HG02938 (cell line): ENCODE measurements at regions not wholly inside any gene's neighbourhood (a gene's known extent, or its start where the extent isn't known, plus 50 kb on each side); places are given as distances from the start of the nearest gene placed in this dataset.

Source experiments
- ATAC-seq: cut with Tn5 transposase; IDR thresholded peaks from one replicate; pipeline ENCODE4 v1.9.1; 2021; ENCODE audit warnings: mild to moderate bottlenecking, moderate library complexity; ENCODE audit not compliant: unreplicated experiment

DNA sequence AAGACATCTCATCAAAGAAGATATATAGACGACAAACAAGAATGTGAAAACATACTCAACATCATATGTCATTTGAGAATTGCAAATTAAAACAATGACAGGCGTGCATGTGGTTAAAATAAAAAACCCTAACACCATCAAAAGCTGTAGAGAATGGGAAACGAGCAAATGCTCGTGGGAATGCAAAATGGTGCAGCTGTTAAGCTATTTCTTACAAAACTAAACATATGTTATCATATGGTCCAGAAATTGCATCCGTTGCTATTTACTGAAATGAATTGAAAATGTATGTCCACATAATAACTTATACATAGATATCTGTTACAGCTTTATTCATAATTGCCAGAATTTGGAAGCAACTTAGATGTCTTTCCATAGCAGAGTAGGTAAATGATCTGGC, 574.4 kb downstream of the TNS3 start:
- no peak for ATAC-seq

DNA sequence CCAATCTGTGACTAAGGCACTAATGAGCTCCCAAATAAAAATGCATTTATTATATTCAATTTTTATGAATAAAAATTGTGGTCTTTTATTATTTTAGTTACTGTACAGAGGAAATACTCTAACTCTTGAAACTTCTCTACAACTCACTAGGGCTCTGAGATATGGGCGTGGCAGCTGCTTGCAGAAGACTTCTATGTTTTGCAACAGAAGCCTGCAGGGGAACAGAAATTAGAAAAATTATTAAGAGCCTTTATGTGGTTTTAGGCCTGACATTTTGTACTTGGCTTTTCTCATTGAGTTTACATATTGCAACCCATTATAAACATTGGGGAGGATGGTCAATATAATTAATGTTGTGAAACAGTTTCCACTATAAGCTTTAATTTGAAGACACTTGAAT, 581.4 kb downstream of the TNS3 start:
- no peak for ATAC-seq

DNA sequence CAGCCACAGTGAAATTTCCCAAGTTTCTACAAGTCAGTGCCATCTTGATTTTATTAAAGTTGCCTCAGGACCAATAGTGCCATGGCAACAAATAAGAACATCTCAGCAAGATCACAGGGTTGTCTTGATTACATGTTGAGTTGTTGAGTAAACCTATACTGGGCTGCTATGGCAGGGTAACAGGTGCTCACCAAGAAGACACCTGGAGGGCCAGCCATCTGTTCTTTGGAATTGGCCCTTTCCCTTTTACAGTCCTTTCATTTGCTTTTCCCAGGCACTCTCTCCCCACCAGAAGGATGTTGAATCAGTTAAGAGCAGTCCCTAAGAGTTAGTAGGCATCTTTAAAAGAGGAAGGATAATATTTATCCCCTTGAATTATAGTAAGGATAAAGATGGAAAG, 582.0 kb downstream of the TNS3 start:
- no peak for ATAC-seq

DNA sequence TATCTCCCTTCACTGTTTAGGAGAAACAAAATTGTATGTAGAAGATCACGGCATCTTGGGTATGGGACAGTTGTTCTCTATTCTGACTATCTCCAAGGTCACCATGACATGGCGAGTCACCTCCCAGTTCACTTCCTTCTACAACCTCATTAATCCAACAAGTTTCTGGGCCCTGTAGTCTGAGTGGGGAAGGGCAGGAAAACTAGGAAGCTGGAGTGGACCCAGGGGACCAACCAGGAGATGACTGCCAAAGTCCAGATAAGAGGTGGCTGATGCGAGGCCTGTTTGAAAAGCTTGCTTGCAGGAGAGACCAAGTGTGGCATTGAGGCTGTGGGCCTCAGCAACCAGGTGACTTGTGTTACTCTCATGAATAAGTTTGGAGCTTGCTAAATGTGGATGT, 584.9 kb downstream of the TNS3 start:
- no peak for ATAC-seq

DNA sequence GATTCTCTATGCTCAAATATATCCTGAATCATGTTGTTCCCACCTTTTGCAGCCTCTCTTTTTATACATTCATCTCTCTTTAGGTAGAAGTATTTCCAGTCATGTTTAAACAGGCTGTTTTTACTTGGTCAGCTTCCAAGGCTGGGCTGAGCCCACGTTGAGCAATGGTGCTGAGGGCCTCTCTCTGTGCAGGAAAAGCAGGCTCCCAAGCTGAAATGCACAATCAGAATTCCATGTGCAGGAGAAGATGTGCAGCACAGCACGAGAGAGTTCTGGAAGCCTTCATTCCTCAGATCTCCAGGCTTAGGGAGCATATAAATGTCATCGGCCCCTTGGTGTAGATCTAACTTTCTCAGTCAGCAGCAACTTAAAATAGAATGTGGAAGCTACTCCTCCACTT, 588.5 kb downstream of the TNS3 start:
- no peak for ATAC-seq

DNA sequence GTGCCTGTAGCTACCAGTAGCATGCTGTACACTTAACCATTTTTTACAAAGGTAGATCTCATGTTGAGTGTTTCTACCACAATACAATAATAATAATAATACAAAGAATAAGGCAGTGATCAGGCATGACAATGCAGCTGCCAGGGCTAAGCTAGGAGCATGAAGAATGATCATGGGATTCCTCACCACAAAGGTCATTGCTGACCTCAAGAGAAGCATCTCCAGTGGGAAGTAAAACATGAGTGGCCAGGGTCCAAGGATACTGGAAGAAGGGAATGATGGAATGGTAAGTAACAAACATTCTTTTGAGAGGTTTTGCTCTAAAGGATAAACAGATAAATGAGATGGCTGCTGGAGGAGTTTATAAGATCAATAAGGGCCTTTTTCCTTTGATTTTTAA, 591.1 kb downstream of the TNS3 start:
- ATAC-seq = no peak

DNA sequence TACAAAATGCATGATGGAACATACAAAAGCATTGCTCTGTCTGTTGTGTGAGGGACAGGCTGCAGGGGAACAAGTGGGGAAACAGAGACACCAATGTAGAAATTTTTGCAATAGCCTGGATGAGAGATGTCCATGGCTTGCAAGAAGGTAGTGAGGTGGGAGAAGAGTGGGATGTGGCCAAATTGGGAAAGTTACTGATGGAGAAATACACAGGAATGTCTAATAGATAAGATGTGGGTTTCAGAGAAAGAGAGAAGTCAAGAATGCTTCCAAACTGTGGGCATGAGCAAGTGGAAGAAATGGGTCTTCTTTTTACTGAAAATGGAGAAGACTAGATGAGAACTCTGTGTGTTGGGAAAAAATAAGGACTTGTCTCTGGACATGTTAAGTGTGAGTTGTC, 592.7 kb downstream of the TNS3 start:
- ATAC-seq = no peak

DNA sequence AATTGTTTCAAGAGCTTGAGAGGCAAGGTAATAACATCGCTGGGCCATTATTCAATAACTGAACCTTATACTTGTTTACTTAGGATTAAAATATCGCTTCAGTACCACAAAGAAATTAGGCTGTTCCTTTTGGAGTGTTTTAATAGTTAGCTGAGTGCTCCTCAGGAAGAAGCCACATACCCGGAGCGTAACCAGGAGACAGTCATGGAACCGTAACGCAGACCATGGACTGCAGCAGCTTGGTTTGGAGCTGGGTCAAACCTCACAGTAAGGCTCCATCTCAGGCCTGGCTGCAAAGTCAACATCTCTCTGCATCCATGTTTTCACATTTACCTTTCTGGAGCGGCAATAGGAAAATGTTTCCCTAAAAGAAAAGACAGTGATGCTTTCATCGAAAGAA, 599.0 kb downstream of the TNS3 start:
- ATAC-seq = no peak

DNA sequence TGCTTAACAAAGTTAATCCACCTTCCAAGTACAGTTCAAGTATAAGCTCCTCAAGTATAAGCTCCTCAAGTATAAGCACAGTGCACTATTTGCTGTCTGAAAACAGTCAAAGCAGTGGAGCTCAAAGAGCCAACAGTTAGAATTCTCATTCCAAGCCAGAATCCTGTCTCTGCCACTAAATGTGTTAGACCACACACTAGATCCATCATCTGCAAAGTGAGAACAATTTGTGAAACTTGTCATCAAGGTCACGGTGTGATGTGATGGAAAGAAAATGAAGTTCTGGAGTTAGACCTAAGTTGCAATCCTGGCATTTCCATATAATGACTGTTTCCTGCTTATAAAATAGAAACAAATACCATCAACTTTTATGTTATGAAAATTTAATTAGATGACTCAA, 602.5 kb downstream of the TNS3 start:
- ATAC-seq = no peak

DNA sequence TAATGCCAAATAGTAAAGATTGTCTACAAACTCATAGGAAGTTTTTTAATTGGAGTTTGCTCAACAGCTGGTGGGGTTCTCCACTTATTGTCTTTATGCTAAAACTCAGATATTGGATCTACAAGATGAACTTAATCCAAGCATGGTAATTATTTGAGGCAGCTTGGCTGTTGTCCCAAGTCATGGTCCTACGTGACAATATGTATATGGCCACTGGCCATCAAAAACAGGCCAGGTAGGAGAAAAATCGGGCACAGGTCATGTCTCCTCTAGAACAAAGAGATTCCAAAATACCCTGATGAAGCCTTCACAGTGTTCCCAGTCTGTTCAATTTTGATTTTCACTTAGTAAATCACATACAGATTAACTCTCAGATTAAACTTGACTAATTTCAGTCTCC, 606.4 kb downstream of the TNS3 start:
- ATAC-seq = no peak

DNA sequence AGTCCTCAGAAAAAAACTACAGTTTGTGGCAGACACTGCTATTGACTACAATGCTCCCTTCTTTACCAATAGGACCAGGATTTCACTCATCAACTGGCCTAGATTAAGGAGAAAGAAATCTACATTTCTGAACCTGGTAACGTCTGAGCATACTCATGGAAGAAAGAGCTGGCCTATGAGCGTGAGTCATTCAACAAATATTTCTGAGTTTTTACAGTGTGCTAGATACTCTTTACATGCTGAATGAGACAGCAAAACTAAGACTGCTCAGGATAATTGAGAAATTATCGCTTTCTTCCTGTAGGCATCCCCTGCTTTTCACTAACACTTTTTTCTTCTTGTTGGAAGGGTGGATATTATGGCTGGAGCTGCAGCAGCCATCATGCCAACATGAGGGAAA, 609.7 kb downstream of the TNS3 start:
- no peak for ATAC-seq

DNA sequence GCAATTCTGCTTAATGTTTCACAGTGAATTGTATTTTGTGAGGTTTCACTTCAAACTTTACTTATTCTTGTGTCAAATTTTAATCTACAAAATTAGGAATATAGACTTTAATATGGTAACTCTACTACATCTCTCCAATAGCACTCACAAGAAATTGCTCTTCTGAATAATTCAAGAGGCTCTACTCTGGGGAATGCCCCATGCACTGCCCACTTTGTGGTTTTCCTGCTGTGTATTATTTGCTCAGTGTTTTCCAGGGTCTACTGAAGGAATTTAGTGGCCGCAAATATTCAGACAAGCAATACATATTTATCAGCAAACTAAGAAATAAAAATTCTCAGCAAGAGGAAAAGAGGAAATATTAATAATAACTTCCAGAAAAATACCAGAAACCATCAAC, 611.4 kb downstream of the TNS3 start:
- ATAC-seq = no peak

DNA sequence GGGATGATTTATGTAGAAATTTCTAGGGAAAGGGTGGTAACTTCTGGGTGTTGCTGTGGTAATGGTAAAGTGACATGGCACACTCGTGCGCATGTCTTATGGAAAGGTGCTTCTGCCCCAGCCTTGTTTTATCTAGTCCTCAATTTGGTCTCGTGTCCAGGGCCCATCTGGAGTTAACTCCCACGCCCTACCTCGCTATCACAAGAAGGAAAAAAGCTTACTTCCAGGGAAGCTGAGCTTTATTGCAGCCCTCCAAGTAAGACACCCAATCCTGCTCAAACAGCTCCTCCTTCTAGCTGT, 611.8 kb downstream of the TNS3 start:
- ATAC-seq = no peak

DNA sequence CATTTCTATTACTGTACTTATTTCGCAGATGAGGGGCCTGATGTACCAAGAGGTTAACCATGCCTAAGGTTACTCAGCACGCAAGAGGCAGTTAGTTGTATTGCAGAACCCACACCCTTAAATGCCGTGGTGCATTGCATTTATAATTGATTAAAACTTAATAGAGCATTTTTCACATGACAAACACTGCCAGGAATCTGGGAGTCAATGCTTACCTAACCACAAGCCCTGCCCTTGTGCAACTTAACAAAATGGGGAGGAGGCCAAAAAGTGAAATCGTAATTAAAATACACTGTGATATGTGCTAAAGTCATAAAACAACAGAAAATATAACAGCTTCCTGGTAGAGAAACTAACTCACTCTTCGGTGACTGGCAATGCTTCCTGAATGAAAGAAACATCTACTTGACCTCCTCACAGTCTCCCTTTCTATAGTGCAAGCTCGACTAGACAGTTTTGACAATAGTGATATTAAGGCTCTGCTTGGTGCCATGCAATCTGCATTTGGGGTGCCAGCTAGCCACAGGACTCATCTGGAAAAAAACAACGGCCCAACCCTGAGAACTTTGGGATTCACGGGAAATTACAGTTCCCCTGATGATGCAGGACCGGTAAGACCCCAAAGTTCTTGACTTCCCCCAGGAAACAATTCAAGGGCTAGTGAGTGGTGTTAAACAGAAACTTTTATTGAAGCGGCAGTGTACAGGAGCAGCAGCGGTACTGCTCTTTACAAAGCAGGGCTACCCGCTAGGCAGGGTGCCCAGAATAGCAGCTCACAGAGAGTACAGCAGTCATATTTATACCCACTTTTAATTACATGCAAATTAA, 612.4 kb downstream of the TNS3 start:
- no peak for ATAC-seq

DNA sequence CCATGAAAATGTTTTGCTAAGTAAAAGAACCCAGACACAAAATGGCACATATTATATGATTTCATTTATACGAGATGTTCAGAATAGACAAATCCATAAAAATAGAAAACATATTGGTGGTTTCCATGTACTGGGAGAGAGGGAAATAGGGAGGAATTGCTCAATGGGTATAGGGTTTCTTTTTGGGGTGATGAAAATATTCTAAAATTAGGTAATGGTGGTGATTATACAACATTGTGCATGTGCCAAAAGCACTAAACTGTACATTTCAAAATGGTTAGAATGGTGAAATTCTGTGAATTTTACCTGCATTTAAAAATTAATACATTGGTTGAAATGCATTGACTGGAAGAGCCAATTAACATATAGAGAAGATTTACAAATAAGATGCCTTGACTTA, 613.9 kb downstream of the TNS3 start:
- no peak for ATAC-seq

DNA sequence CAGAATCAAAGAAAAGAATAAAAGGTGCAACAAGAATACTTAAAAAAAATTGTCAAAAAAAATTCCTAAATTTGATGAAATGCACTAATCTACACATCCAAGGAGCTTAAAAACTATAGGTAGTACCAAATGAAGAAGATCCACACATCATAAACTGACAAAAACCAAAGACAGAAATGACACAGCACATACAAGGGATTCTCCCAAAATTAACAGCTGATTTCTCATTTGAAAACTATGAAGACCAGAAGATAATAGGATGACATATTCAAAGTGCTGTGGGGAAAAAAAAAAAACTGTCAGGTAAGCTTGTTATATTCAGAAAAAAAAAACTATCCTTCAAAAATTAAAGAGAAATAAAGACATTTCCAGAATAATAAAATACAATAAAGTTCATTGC, 618.2 kb downstream of the TNS3 start:
- ATAC-seq = no peak

DNA sequence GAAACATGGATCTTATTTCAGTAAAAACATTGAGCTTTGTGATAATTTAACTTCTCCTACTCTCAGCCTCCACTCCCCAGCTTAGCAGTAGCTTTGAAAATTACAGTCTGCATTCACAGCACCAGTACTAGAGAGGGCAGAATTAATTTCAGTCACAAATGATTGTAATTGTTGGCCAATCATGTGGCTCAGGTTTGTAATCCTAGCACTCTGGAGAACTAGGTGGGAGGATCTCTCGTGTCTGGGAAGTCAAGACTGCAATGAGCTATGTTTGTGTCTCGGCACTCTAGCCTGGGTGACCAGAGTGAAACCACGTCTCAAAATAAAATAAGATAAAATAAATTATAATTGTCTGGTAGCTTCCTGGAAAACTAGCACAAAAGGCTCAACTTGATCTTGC, 620.9 kb downstream of the TNS3 start:
- no peak for ATAC-seq

DNA sequence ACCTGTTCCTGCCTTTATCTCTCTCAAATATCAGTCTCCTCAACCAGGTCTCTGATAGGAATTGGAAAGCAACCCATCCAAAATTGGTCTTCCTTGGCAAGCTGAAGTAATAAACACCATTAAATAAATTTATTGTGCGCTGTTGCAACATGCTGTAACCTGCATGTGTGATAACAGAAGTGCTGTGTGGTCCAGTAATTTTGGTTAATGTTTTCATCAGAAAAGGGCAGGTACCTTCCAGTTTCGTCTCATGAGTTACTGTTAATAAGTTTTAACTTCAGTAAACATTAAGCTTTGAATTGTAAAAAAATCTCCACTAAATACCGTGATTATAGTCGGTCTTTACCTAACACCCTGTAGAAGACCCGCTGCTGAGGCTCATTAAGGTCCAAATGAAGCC, 624.7 kb downstream of the TNS3 start:
- no peak for ATAC-seq

DNA sequence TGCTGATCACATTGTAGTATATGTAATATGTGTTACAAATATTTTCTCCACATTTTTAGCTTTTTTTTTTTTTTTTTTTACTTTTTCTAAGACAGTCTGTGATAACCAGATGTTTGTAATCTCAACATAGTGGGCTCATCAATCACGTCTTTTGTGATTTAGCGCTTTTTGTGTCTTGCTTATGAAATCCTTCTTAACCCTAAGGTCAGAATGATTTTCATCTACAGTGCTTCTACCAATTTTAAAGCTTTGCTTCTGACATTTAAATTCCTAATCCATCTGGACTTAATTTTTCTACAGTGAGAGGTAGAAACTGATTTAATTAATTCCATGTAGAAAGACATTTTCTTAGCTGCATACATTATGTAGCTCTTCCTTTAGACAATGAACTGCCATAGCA, 626.4 kb downstream of the TNS3 start:
- ATAC-seq = no peak

DNA sequence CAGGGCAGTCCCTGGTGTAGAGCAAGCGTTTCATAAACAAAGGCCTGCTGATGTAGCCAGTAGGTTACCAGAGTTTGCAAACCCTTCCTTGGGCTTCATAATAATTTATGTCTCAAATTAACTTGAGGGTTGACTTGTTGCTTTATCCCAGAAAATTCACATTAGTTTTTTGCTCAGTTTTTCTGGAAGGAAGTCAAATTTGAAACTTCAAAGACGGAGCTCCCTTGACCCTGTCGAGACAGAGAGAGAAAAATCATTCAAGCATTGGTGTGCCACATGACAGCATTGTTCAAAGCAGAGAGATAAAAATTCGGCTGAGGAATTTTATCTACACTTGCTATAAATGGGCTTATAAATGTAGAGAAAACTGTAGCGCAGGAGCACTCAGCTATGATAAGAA, 627.7 kb downstream of the TNS3 start:
- no peak for ATAC-seq

DNA sequence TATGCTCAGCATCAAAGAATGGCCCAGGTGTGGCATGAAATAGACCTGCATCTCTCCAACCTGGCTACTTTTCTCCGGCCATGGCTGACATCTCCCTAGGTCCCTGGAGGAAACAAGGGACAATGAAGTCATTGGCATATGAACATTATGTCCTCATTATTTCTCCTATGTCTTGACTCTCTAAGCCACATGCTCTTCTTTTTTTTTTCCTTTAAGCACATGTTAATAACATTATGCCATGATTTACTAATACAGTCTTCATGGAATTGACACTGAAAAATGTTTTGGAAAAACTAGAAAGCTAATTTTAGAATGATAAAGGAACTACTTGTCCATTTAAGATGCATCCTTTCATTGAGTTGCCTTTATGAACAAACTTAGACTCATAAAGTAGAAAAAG, 628.9 kb downstream of the TNS3 start:
- no peak for ATAC-seq

DNA sequence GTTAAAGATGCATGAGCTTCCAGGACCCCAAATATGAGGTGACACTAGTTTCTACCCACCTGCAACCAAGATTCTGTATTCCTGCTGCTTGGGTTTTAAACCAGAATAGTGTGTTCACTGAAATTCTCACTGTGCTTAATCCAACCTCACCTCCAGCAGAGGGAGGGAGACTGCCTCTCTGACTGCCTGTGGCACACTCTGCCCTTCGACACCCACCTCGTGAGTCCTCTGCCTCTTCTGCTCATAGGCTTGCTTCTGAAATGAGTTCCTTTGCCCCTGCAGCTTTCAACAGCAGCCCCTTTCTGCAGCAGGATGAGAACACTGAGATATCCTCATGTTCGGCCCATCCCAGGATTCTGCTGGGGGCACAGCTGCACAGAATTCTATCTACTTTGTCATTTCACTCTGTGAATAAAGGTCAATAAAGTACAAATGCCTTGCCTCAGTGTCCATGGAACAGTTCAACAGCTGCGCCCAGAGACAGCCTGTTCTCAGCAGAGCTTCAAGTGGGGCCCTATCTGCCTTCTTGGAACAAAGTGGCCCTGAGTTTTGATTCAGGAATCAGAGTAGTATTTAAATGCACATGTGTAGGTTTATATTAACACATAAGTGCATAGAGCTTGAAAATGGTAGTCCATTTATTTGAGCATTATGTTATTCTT, 632.5 kb downstream of the TNS3 start:
- no peak for ATAC-seq

DNA sequence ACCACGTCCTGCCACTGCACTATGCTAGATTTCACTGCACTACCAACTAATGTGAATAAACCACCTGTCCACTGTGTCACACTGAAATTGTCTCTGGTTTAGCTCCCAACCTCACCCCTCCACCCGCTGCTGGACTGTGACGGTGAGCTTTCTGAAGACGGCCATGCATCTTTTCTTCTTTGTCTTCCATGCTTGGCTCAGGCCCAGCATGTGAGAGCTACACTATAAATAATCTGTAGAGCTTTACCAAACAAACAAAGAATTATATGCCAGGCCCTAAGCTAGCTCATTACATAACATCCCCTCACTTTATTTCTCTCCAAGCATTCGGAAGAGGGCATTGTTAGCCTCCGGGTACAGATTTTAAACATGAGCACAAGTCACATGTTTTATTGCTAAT, 633.2 kb downstream of the TNS3 start:
- ATAC-seq = no peak
